K562 (cell line): ENCODE measurements at regions not wholly inside any gene's neighbourhood (a gene's known extent, or its start where the extent isn't known, plus 50 kb on each side); places are given as distances from the start of the nearest gene placed in this dataset.

ENCODE experiments used
- ADNP ChIP-seq: fragments of 200-800 bp; sonication (Bioruptor generic); IDR thresholded peaks from 2 replicates; pipeline ENCODE4 v1.6.1; 2016; ENCODE audit warnings: missing genetic modification characterization, missing compliant biosample characterization
- ARID2 ChIP-seq: fragments of 450-650 bp; IDR thresholded peaks from 2 replicates; pipeline ENCODE4 v1.6.1; 2017; ENCODE audit warnings: antibody characterized with exemption, mild to moderate bottlenecking
- CEBPB ChIP-seq: fragments of 450-650 bp; IDR thresholded peaks from 2 replicates; pipeline ENCODE4 v1.6.1; 2016; ENCODE audit warnings: missing genetic modification characterization, missing compliant biosample characterization
- HOXB6 ChIP-seq: fragments of 250-450 bp; sonication (Bioruptor Pico); IDR thresholded peaks from 2 replicates; pipeline ENCODE4 v1.5.1; 2022; ENCODE audit warnings: mild to moderate bottlenecking, borderline replicate concordance
- ILK ChIP-seq: fragments of 450-650 bp; IDR thresholded peaks from 2 replicates; pipeline ENCODE4 v1.6.1; 2016; ENCODE audit warnings: missing genetic modification characterization, low read depth, mild to moderate bottlenecking, missing compliant biosample characterization, moderate library complexity, borderline replicate concordance
- IRF1 ChIP-seq: sonication (generic); formaldehyde crosslinking; IDR thresholded peaks from 2 replicates; pipeline ENCODE4 v1.8.0; 2022; ENCODE audit warnings: missing genetic modification reagents, mild to moderate bottlenecking, borderline replicate concordance
- MYBL2 ChIP-seq, 2 experiments: fragments of 450-650 bp in 1 of 2; sonication (generic) in 1 of 2; formaldehyde crosslinking in 1 of 2; IDR thresholded peaks; 2 replicates each; pipeline versions ENCODE4 v1.6.1 to v1.8.1; 2017 to 2022; ENCODE audit warnings: borderline replicate concordance in 1 of 2, inconsistent platforms in 1 of 2, low read depth in 1 of 2, mild to moderate bottlenecking in 1 of 2, missing genetic modification reagents in 1 of 2, moderate library complexity in 1 of 2
- NR3C1 ChIP-seq: sonication (generic); formaldehyde crosslinking; IDR thresholded peaks from 2 replicates; pipeline ENCODE4 v1.8.1; 2022; ENCODE audit warnings: missing genetic modification reagents
- ZNF224 ChIP-seq: sonication (generic); formaldehyde crosslinking; IDR thresholded peaks from 2 replicates; pipeline ENCODE4 v1.8.0; 2022; ENCODE audit warnings: mild to moderate bottlenecking, missing genetic modification reagents
- ZNF407 ChIP-seq: fragments of 450-650 bp; IDR thresholded peaks from 2 replicates; pipeline ENCODE4 v1.6.1; 2016; ENCODE audit warnings: low read depth
- ZNF76 ChIP-seq: fragments of 250-450 bp; sonication (Bioruptor Pico); IDR thresholded peaks from 2 replicates; pipeline ENCODE4 v1.4.0; 2020; ENCODE audit warnings: mild to moderate bottlenecking, moderate library complexity, borderline replicate concordance
- TF ChIP-seq, protein P1 (sequence below): fragments of 450-650 bp; IDR thresholded peaks from 2 replicates; pipeline ENCODE4 v1.6.1; 2017; ENCODE audit warnings: antibody characterized with exemption, mild to moderate bottlenecking
- TF ChIP-seq, protein P2 (sequence below): fragments of 450-650 bp; IDR thresholded peaks from 2 replicates; pipeline ENCODE4 v1.7.0; 2016; ENCODE audit warnings: borderline replicate concordance

- no peak for TF ChIP-seq ZNF407
- no peak for TF ChIP-seq IRF1 (CRISPR knock-in tag)
- TF ChIP-seq ZNF76 (CRISPR knock-in tag) = no peak
- TF ChIP-seq, protein P1, sequence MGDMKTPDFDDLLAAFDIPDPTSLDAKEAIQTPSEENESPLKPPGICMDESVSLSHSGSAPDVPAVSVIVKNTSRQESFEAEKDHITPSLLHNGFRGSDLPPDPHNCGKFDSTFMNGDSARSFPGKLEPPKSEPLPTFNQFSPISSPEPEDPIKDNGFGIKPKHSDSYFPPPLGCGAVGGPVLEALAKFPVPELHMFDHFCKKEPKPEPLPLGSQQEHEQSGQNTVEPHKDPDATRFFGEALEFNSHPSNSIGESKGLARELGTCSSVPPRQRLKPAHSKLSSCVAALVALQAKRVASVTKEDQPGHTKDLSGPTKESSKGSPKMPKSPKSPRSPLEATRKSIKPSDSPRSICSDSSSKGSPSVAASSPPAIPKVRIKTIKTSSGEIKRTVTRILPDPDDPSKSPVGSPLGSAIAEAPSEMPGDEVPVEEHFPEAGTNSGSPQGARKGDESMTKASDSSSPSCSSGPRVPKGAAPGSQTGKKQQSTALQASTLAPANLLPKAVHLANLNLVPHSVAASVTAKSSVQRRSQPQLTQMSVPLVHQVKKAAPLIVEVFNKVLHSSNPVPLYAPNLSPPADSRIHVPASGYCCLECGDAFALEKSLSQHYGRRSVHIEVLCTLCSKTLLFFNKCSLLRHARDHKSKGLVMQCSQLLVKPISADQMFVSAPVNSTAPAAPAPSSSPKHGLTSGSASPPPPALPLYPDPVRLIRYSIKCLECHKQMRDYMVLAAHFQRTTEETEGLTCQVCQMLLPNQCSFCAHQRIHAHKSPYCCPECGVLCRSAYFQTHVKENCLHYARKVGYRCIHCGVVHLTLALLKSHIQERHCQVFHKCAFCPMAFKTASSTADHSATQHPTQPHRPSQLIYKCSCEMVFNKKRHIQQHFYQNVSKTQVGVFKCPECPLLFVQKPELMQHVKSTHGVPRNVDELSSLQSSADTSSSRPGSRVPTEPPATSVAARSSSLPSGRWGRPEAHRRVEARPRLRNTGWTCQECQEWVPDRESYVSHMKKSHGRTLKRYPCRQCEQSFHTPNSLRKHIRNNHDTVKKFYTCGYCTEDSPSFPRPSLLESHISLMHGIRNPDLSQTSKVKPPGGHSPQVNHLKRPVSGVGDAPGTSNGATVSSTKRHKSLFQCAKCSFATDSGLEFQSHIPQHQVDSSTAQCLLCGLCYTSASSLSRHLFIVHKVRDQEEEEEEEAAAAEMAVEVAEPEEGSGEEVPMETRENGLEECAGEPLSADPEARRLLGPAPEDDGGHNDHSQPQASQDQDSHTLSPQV = no peak
- no peak for TF ChIP-seq MYBL2 (IDR thresholded peaks at IDR 0.05; ENCODE audit: low read depth)
- no peak for TF ChIP-seq MYBL2 (CRISPR knock-in tag; IDR thresholded peaks at IDR 0.05; ENCODE audit: borderline replicate concordance)
- TF ChIP-seq ZNF224 (CRISPR knock-in tag) = no peak
- TF ChIP-seq, protein P2, sequence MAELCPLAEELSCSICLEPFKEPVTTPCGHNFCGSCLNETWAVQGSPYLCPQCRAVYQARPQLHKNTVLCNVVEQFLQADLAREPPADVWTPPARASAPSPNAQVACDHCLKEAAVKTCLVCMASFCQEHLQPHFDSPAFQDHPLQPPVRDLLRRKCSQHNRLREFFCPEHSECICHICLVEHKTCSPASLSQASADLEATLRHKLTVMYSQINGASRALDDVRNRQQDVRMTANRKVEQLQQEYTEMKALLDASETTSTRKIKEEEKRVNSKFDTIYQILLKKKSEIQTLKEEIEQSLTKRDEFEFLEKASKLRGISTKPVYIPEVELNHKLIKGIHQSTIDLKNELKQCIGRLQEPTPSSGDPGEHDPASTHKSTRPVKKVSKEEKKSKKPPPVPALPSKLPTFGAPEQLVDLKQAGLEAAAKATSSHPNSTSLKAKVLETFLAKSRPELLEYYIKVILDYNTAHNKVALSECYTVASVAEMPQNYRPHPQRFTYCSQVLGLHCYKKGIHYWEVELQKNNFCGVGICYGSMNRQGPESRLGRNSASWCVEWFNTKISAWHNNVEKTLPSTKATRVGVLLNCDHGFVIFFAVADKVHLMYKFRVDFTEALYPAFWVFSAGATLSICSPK = no peak
- TF ChIP-seq ILK (tag) = no peak
- no peak for TF ChIP-seq HOXB6 (CRISPR knock-in tag)
- no peak for TF ChIP-seq ARID2
- TF ChIP-seq NR3C1 (CRISPR knock-in tag) = no peak
- no peak for TF ChIP-seq CEBPB (tag)
- TF ChIP-seq ADNP (tag) = no peak
These were observed 165.8 kb upstream of the STAC start (continued) for GRCh38 chr3:36214460-36214859.
